Rectal smooth muscle tissue (tissue), 1 donor: ENCODE measurements at regions not wholly inside any gene's neighbourhood (a gene's known extent, or its start where the extent isn't known, plus 50 kb on each side); places are given as distances from the start of the nearest gene placed in this dataset.

Source experiments
- H3K27ac ChIP-seq: one replicate; pipeline ENCODE4 v1.7.0; 2013; ENCODE audit warnings: low read depth, low read length, inconsistent platforms
- H3K27me3 ChIP-seq: one replicate; pipeline ENCODE4 v1.7.0; 2013; ENCODE audit warnings: low read length; ENCODE audit not compliant: control insufficient read depth, insufficient read depth
- H3K36me3 ChIP-seq: one replicate; pipeline ENCODE4 v1.7.0; 2013; ENCODE audit warnings: low read length; ENCODE audit not compliant: control insufficient read depth, insufficient read depth
- H3K4me1 ChIP-seq: one replicate; pipeline ENCODE4 v1.7.0; 2013; ENCODE audit warnings: low read length; ENCODE audit not compliant: control insufficient read depth, insufficient read depth
- H3K4me3 ChIP-seq: one replicate; pipeline ENCODE4 v1.7.0; 2013; ENCODE audit warnings: low read length
- H3K9ac ChIP-seq: one replicate; pipeline ENCODE4 v1.7.0; 2013; ENCODE audit warnings: low read length

DNA sequence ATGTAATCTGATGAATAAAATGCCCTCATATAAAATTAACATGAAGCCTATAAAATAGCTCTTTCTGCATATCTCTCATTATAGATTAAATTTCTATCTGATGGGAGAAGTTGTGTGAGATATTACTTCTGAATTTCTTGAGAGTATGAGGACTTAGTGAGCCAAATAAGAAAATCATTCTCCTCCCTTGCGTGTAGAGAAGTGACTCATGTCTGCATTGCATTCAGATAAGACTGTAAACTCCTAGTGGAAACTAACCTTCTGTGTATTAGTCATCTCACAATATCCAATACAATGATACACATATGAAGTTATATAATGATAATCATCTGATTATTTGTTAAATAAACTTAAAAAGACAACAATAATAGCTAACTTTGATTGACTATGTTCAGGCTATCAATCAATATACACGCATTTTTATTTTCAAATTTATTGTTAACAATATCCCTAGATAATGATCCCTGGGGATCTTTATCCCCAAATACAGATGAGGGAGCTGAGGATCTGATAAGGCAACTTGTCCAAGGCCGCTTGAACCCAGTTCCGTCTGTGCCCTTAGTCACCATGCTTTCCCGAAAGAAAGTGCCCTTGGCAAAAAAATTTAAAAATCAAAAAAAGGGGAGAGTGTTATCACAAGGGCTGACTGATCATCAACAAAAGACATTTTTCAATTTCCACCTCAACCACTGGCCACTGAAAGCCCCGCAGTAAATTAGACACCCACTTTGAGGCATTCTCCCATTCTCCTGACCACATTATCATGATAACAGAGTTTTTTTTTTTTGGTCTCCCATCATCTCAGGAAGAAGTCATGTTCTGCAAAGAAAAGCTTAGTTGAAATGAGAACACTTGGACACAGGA is 189.2 kb upstream of the RASSF8 start:
- Histone ChIP-seq H3K9ac (no peak overlapping the region), H3K4me3 (no peak overlapping the region), H3K27ac (no peak overlapping the region), H3K4me1 (no peaks in the 10 kb centered on the region), H3K36me3 (no peaks in the 10 kb centered on the region), H3K27me3 (no peaks in the 10 kb centered on the region)

- Histone ChIP-seq H3K4me3 (no peak overlapping the region), H3K4me1 (no peaks in the 10 kb centered on the region), H3K9ac (no peak overlapping the region), H3K27ac (no peak overlapping the region), H3K36me3 (no peaks in the 10 kb centered on the region), H3K27me3 (no peaks in the 10 kb centered on the region)
Observed at GRCh38 chr12:25771041-25771440, 187.4 kb upstream of the RASSF8 start.

DNA sequence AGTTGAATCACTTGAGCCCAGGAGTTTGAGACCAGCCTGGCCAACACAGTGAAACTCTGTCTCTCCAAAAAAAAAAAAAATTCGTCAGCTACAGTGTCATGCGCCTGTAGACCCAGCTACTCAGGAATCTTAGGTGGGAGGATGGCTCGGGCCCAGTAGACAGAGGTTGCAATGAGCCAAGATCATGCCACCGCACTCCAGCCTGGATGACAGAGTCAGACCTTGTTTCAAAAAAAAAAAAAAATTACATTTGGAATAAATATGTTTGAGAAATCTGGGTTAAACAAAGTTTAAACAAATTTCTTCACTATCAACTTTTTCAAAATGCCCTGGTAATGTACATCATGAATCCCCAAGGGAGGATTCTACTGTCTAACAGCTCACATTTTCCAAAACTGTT is 187.0 kb upstream of the RASSF8 start:
- H3K9ac ChIP-seq = no peak overlapping the region
- H3K36me3 ChIP-seq = no peaks in the 10 kb centered on the region
- H3K4me3 ChIP-seq = no peak overlapping the region
- H3K27me3 ChIP-seq = no peaks in the 10 kb centered on the region
- no peaks in the 10 kb centered on the region for H3K4me1 ChIP-seq
- H3K27ac ChIP-seq = no peak overlapping the region

DNA sequence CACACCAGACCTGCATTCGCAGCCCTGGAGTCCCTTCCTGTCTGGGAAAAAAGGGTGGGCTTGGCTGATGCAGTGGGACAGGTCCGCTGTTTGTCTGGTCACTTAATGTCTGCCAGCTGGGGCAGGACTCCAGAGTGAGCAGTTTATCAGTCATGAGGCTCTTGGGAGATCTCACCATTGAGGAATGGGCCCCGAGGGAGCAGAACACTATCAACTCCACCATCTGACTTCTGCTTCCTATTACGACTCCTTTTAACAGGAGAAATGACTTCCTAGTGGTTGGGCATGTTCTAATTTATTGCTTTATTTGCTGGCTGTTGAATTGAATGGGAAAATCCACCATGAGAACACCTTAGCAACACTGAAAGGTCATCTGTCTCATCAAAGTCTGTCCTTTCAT is 182.5 kb upstream of the RASSF8 start:
- no peaks in the 10 kb centered on the region for H3K36me3 ChIP-seq
- H3K27me3 ChIP-seq = no peaks in the 10 kb centered on the region
- H3K4me1 ChIP-seq = no peaks in the 10 kb centered on the region
- no peak overlapping the region for H3K9ac ChIP-seq
- H3K4me3 ChIP-seq = no peak overlapping the region
- H3K27ac ChIP-seq = no peak overlapping the region

GRCh38 chr12:25780771-25781170 is 177.7 kb upstream of the RASSF8 start:
- no peaks in the 10 kb centered on the region for H3K36me3 ChIP-seq
- H3K4me1 ChIP-seq = no peaks in the 10 kb centered on the region
- H3K4me3 ChIP-seq = no peak overlapping the region
- H3K9ac ChIP-seq = no peak overlapping the region
- no peaks in the 10 kb centered on the region for H3K27me3 ChIP-seq
- no peak overlapping the region for H3K27ac ChIP-seq

GRCh38 chr12:25781232-25781631 is 177.2 kb upstream of the RASSF8 start:
- Histone ChIP-seq H3K27ac (no peak overlapping the region), H3K4me1 (no peaks in the 10 kb centered on the region), H3K36me3 (no peaks in the 10 kb centered on the region), H3K4me3 (no peak overlapping the region), H3K9ac (no peak overlapping the region), H3K27me3 (no peaks in the 10 kb centered on the region)

DNA sequence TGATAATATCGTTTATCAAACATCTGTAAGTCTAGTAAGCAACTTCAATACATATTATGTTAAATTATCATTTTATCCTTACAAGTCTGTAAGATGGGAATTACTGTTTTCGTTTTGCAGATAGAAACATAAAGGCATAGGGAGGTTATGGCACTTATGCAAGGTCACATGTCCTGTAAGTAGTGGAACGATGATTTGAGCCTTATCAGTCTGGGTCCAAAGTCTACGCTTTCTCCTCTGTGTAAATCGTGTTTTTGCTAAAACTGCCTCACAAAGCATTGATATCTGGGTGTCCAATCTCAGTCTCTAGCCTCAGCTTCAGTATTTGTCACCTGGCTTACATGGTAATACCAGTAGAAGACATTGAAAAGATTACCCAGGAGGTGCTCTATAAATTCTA is 174.9 kb upstream of the RASSF8 start:
- H3K27ac ChIP-seq = no peak overlapping the region
- H3K4me1 ChIP-seq = no peaks in the 10 kb centered on the region
- no peaks in the 10 kb centered on the region for H3K36me3 ChIP-seq
- H3K27me3 ChIP-seq = no peaks in the 10 kb centered on the region
- H3K9ac ChIP-seq = no peak overlapping the region
- H3K4me3 ChIP-seq = no peak overlapping the region

DNA sequence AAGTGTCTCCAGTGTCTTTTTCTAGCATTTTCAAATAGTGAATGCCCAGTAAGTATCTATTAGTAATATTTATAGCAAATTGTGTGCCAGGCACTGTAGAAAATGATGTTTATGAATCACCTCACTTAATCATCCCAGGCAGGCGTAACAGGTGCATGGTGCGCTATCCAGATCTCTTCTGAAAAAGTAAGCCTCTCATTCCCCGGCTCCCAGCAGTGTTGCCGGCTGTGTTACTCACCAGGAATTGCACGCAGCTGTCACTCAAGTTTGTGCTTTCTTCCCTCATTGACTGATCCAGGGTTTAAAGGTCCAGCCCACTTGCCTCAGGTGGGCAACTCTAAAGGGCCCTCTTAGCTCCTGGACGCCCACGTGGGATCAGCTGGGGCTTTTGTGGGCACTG is 173.8 kb upstream of the RASSF8 start:
- no peaks in the 10 kb centered on the region for H3K27me3 ChIP-seq
- no peak overlapping the region for H3K27ac ChIP-seq
- no peak overlapping the region for H3K4me3 ChIP-seq
- no peaks in the 10 kb centered on the region for H3K4me1 ChIP-seq
- H3K36me3 ChIP-seq = no peaks in the 10 kb centered on the region
- H3K9ac ChIP-seq = no peak overlapping the region

DNA sequence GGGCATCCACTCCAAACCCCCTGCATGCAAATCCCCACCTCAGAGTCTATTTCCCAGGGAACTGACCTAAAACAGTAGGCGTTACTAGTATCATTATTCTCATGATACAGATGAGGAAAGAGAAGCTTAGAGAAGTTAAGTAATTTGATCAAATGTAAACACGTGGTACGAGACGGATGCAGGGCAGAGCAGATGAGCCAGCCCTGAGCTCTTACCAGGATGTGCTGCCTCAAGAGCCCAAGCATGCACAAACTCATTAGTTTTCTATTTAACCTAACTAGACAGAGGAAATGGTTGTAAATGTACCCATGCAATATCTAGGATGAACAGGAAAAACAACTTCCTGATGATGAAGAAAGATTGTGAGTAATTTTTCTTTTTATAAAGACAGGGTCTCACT is 173.3 kb upstream of the RASSF8 start:
- Histone ChIP-seq H3K27me3 (no peaks in the 10 kb centered on the region), H3K4me3 (no peak overlapping the region), H3K27ac (no peak overlapping the region), H3K36me3 (no peaks in the 10 kb centered on the region), H3K4me1 (no peaks in the 10 kb centered on the region), H3K9ac (no peak overlapping the region)

GRCh38 chr12:25787701-25788100 is 170.8 kb upstream of the RASSF8 start:
- Histone ChIP-seq H3K4me3 (no peak overlapping the region), H3K9ac (no peak overlapping the region), H3K27me3 (no peaks in the 10 kb centered on the region), H3K36me3 (no peaks in the 10 kb centered on the region), H3K4me1 (no peaks in the 10 kb centered on the region), H3K27ac (no peak overlapping the region)

- Histone ChIP-seq H3K27ac (no peak overlapping the region), H3K27me3 (no peaks in the 10 kb centered on the region), H3K9ac (no peak overlapping the region), H3K4me1 (no peaks in the 10 kb centered on the region), H3K4me3 (no peak overlapping the region), H3K36me3 (no peaks in the 10 kb centered on the region)
Observed at GRCh38 chr12:25788707-25789442, 169.6 kb upstream of the RASSF8 start.

DNA sequence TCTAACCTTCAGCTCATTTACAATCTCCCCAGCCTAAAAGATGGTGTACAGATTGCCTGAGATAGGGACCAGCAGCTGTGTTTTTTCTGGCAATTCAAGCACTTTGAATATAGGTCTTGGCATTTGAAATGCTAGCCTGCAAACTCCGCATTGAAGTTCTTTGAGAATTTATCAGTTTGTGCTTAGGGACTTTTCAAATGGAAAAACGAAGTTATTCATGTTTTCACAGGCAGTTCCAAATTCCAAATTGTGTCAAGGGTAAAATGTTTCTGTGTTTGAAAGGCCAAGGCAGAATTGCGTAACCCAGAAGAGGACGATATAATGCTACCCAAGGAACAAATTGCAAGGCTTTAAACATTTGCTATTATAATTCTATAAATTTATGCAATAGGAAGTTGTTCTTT is 168.9 kb upstream of the RASSF8 start:
- Histone ChIP-seq H3K36me3 (no peaks in the 10 kb centered on the region), H3K27ac (no peak overlapping the region), H3K4me3 (no peak overlapping the region), H3K4me1 (no peaks in the 10 kb centered on the region), H3K9ac (no peak overlapping the region), H3K27me3 (no peaks in the 10 kb centered on the region)

DNA sequence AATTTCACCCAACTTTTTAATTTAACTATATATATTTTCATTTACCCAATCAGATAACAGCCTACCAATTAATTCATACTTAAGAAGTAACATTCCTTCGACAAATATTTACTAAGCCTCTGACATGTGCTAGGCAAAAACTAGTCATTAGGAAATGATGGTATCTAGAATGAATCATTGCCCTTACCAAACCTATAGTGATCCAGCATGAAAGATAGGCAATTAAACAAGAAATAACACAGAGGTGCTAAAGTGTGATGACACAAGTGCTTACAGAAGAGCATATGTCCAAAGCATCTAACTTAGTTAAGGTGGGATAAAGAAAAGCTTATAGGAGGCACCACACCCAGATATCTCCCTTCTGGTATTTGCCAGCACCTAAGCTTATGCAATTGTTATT is 166.5 kb upstream of the RASSF8 start:
- Histone ChIP-seq H3K9ac (no peak overlapping the region), H3K4me1 (no peaks in the 10 kb centered on the region), H3K27me3 (no peaks in the 10 kb centered on the region), H3K27ac (no peak overlapping the region), H3K4me3 (no peak overlapping the region), H3K36me3 (no peaks in the 10 kb centered on the region)
